ENCODE measurements at regions not wholly inside any gene's neighbourhood (a gene's known extent, or its start where the extent isn't known, plus 50 kb on each side); places are given as distances from the start of the nearest gene placed in this dataset.

DNA sequence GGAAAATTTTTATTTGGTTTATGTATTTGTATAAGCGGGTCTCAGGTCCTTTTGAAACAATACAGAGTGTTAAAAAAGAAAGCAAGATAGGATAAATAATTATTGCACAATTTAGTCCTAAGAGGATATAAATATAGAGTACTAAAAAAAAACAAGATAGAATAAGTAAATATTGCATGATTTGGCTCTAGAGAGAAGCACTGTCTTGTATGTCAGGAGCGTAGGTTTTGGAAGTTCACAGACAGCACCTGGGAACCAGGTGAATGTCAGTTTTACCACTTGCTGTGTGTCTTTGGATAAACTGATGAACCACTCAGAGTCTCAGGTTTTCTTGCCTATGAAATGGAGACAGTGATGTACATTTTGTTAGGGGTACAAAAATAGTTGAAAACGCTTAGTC, 266.2 kb upstream of the ADAMTSL1 start:
- DNase-seq (ENCODE audit: low spot score), result no peak
- Histone ChIP-seq H3K36me3 (replicated peaks in 1 of 2; ENCODE audit: control insufficient read depth in 1 of 2, insufficient read depth in 2 of 2, low read length in 2 of 2) (no peaks in the 10 kb centered on the region), H3K9ac (ENCODE audit: insufficient read depth, low read depth, low read length) (no peak overlapping the region), H4K20me1 (ENCODE audit: insufficient read depth, low read length) (no peaks in the 10 kb centered on the region), H3K27ac (ENCODE audit: extremely low read length, insufficient read depth, low read length) (no peak overlapping the region), H3K4me1 (ENCODE audit: insufficient read depth, low read length) (no peaks in the 10 kb centered on the region), H3K9me3 (ENCODE audit: low read length) (no peaks in the 10 kb centered on the region), H3K79me2 (ENCODE audit: insufficient read depth, low read length) (no peaks in the 10 kb centered on the region), H2AFZ (ENCODE audit: low read length) (no peak overlapping the region), H3K4me3 (replicated peaks in 1 of 3; ENCODE audit: insufficient read depth in 1 of 3, low read depth in 2 of 3, low read length in 3 of 3) (no peak overlapping the region), H3K4me2 (ENCODE audit: low read depth, low read length) (no peak overlapping the region), H3K27me3 (ENCODE audit: control insufficient read depth in 1 of 2, insufficient read depth in 2 of 2, low read length in 2 of 2) (no peaks in the 10 kb centered on the region)
- no peak for FAIRE-seq
- BruUV-seq (replicated peaks), result no TSS peak
- in situ Hi-C loops (cut with HindIII; ENCODE audit: extremely low pct_ligation_motif_present, low pct_unique_long_range_greater_than_20kb) (loop anchor here (5.0 kb wide), 1 partner anchor 400 kb away; no protein-coding TSS in a partner anchor), intact Hi-C loops (cut with micrococcal nuclease; ENCODE audit: unreplicated experiment) (loop anchor here (1.0 kb wide), 1 partner anchor 396 kb away; no protein-coding TSS in a partner anchor)
- WGBS (ENCODE audit: low lambda C conversion rate), result 8% methylated on average over 3 of the region's 3 CpGs
- POLR2A ChIA-PET, result no interaction called here
- no peak for ATAC-seq
- CTCF ChIA-PET (ENCODE audit: low intra/inter-chr PET ratio, low total read pairs), result interaction anchor here (3.2 kb wide), 1 partner anchor 396 kb away, joined by 20 read pairs; no protein-coding TSS in a partner anchor
- TF ChIP-seq MTA1 (CRISPR knock-in tag; IDR thresholded peaks at IDR 0.05; ENCODE audit: borderline replicate concordance) (no peak), GZF1 (CRISPR knock-in tag; IDR thresholded peaks at IDR 0.05) (no peak), TFE3 (CRISPR knock-in tag; IDR thresholded peaks at IDR 0.05) (no peak), ZNF530 (CRISPR knock-in tag; IDR thresholded peaks at IDR 0.05; ENCODE audit: low read depth) (no peak), HES4 (CRISPR knock-in tag; IDR thresholded peaks at IDR 0.05; ENCODE audit: borderline replicate concordance) (no peak), ZNF790 (CRISPR knock-in tag; IDR thresholded peaks at IDR 0.05; ENCODE audit: borderline replicate concordance) (no peak), NFYB (CRISPR knock-in tag; IDR thresholded peaks at IDR 0.05) (no peak), SKIL (CRISPR knock-in tag; IDR thresholded peaks at IDR 0.05; ENCODE audit: borderline replicate concordance) (no peak), REST (IDR thresholded peaks at IDR 0.05; ENCODE audit: borderline replicate concordance in 1 of 2, low read depth in 1 of 2, low read length in 2 of 2) (no peak), MED8 (CRISPR knock-in tag; IDR thresholded peaks at IDR 0.05; ENCODE audit: insufficient replicate concordance) (no peak)
- TF ChIP-seq, protein P1, sequence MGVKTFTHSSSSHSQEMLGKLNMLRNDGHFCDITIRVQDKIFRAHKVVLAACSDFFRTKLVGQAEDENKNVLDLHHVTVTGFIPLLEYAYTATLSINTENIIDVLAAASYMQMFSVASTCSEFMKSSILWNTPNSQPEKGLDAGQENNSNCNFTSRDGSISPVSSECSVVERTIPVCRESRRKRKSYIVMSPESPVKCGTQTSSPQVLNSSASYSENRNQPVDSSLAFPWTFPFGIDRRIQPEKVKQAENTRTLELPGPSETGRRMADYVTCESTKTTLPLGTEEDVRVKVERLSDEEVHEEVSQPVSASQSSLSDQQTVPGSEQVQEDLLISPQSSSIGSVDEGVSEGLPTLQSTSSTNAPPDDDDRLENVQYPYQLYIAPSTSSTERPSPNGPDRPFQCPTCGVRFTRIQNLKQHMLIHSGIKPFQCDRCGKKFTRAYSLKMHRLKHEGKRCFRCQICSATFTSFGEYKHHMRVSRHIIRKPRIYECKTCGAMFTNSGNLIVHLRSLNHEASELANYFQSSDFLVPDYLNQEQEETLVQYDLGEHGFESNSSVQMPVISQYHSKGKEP (CRISPR knock-in tag; IDR thresholded peaks at IDR 0.05), result no peak
- TF ChIP-seq, protein P2, sequence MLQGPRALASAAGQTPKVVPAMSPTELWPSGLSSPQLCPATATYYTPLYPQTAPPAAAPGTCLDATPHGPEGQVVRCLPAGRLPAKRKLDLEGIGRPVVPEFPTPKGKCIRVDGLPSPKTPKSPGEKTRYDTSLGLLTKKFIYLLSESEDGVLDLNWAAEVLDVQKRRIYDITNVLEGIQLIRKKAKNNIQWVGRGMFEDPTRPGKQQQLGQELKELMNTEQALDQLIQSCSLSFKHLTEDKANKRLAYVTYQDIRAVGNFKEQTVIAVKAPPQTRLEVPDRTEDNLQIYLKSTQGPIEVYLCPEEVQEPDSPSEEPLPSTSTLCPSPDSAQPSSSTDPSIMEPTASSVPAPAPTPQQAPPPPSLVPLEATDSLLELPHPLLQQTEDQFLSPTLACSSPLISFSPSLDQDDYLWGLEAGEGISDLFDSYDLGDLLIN (CRISPR knock-in tag; IDR thresholded peaks at IDR 0.05; ENCODE audit: borderline replicate concordance), result no peak

All from HepG2 (cell line).